H1 (cell line): ENCODE measurements at regions not wholly inside any gene's neighbourhood (a gene's known extent, or its start where the extent isn't known, plus 50 kb on each side); places are given as distances from the start of the nearest gene placed in this dataset.

Source experiments
- BRCA1 ChIP-seq: IDR thresholded peaks from 2 replicates; pipeline ENCODE4 v1.6.1; 2012; ENCODE audit warnings: low read depth, low read length, improper control_type of control experiment
- GTF2F1 ChIP-seq: IDR thresholded peaks from 2 replicates; pipeline ENCODE4 v1.6.1; 2012; ENCODE audit warnings: low read depth, low read length, improper control_type of control experiment, borderline replicate concordance
- JUND ChIP-seq: IDR thresholded peaks from 2 replicates; pipeline ENCODE4 v1.6.1; 2011; ENCODE audit warnings: mild to moderate bottlenecking, improper control_type of control experiment, low read length

- TF ChIP-seq BRCA1 = no peak
- TF ChIP-seq JUND = no peak
- no peak for TF ChIP-seq GTF2F1
- TF ChIP-seq, all 59 proteins: peak for 0
Measured at GRCh38 chr6:167462514-167463312, 137.8 kb downstream of the TTLL2 start (continued).
